HG03139 (cell line): ENCODE measurements at regions not wholly inside any gene's neighbourhood (a gene's known extent, or its start where the extent isn't known, plus 50 kb on each side); places are given as distances from the start of the nearest gene placed in this dataset.

ENCODE experiments used
- ATAC-seq: cut with Tn5 transposase; IDR thresholded peaks from one replicate; pipeline ENCODE4 v1.9.1; 2021; ENCODE audit not compliant: unreplicated experiment

- no peak for ATAC-seq
Measured at GRCh38 chr5:124647352-124647751, 99.1 kb downstream of the ZNF608 start.

DNA sequence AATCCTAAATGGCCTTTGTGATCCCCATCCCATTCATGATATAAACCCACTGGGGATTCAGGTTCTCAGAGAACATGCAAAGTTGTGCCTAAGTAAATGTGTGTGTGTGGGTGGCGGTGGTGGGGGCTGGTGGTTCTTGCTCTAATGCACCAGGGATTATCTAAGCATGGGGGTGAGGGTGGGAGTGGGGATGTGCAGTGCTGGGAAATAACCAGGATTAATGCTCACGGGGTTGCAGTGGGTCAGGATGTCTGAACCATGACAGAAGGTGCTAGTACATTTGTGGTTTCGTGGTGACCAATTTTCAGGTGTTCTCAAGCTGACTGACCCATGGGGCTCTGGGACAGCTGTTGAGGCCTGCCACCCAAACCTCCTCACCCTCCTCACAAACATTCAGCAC, 101.0 kb downstream of the ZNF608 start:
- no peak for ATAC-seq

- no peak for ATAC-seq
Measured at GRCh38 chr5:124644582-124644981, 101.9 kb downstream of the ZNF608 start.

GRCh38 chr5:124644138-124644537, 102.3 kb downstream of the ZNF608 start:
- ATAC-seq = no peak

DNA sequence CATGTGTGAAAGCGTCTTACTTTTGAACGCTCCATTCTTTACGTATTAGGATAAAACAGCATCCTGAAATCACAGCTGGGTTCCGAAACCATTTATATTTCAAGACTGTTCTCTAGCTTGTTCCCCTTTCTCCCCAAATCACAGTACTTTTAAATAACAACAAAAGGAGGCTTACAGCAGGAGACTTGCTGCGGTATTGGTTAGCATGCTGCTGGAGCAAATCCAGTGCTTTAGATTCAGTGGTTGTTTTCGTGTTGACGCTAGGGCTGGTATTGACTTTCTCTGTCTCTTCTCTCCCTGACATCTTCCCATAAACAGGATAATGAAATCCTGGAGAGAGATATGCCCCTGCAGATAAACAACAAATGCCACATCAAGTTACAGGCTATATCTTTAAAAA, 103.1 kb downstream of the ZNF608 start:
- ATAC-seq = no peak

DNA sequence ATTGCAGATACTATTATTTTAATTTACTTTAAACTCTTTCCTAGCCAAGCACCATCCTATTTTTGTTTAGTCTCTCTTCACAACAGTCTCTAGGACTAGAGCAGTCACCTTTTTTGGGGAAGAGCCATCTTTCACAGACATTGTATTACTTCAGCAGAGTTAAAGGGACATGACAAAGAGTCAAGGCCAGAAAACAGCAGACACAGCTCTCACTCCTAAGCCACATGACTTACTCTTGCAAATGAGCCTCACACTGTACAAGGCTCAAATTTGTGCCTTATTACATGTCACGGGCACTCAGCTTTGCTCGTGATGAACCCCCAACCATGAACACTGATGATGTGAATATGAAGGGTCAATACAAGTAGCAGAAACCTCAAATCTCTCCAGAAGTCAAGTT, 104.3 kb downstream of the ZNF608 start:
- no peak for ATAC-seq

DNA sequence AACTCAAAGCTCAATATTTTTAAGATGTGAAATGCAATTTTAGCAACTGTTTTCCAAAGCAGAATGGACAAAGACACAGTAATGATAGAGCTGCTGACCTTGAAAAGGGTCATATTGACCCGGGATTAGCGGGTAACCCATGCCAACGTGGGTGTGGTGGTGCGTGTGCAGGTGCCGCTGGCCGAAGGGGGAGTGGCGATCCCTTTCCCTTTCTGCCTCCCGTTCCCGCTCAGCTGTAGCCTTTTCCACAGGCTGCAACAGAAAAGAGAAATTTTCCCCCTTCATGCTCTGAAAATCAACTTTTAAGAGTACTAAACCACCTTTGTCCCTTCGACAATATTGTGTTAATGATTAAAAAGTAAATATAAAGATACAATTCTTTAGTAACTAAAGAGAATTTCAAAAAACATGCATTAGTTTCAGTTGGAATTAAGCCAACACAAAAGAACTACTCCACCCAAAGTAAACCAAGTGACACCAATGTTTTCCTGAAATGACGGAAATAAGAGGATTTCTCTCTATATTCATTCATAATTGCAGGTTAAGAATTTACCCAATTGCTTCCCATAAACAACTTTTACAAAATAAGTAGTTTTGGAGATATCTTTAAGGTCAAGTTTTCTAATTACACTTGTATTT, 105.2 kb downstream of the ZNF608 start:
- ATAC-seq = no peak

GRCh38 chr5:124639095-124639665, 107.3 kb downstream of the ZNF608 start:
- no peak for ATAC-seq

- ATAC-seq = no peak
Measured at GRCh38 chr5:124637011-124637410, 109.4 kb downstream of the ZNF608 start.

- no peak for ATAC-seq
Measured at GRCh38 chr5:124634741-124635323, 111.6 kb downstream of the ZNF608 start.

DNA sequence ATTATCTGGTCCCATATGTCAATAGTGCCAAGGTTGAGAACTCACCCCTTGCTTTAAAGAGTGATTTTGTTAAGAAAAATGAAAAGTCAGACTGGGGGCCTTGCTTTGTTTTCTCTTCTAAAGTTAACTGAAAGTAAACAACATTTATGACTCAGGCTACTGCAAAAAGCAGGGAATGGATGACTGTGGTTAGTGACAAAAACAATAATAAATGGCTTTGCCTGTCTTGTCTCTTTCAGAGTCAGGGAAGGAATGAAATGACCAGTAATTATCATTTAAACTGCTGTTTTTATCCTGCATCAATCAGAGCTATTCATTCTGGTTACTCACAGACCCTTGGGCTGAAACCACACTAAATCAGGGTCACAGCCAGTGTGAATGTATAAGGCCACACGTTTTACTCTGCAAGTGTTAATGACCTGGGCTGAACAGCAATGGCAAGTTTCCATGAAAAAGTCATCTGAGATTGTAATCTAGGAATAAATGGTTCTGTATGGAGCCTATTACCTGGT, 112.2 kb downstream of the ZNF608 start:
- no peak for ATAC-seq

- no peak for ATAC-seq
Measured at GRCh38 chr5:124633209-124633608, 113.2 kb downstream of the ZNF608 start.

DNA sequence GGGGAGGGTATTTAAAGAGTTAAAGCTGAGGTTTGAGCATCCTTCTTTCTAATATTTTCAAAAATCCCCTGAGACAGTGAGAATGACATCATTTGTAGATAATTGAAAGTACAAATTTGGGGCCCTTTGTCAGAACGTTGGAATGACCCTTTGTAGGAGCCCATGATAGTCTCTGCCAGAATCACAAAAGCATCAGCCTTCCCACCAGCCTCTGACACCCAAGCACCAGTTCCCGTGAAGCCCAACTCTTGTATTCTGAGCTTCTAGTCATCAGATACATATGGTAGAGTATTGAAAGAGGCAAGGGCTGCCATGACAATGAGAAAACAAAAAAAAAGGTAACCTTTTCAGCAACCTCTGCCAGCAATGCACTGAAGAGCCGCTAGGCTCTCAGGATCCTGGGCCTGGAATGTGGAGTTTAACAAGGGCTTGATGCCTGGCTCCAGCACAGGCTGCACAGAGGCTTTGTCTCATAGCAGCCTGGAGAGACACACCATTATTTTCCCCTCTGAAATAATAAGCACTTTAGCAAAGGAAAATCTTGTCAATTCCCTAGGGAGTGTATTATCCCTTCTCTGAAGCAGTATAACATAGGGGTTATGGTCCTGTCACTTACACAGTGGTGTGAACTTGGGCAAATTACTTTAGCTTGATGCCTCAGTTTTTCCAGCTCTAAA, 114.4 kb downstream of the ZNF608 start:
- ATAC-seq = no peak

DNA sequence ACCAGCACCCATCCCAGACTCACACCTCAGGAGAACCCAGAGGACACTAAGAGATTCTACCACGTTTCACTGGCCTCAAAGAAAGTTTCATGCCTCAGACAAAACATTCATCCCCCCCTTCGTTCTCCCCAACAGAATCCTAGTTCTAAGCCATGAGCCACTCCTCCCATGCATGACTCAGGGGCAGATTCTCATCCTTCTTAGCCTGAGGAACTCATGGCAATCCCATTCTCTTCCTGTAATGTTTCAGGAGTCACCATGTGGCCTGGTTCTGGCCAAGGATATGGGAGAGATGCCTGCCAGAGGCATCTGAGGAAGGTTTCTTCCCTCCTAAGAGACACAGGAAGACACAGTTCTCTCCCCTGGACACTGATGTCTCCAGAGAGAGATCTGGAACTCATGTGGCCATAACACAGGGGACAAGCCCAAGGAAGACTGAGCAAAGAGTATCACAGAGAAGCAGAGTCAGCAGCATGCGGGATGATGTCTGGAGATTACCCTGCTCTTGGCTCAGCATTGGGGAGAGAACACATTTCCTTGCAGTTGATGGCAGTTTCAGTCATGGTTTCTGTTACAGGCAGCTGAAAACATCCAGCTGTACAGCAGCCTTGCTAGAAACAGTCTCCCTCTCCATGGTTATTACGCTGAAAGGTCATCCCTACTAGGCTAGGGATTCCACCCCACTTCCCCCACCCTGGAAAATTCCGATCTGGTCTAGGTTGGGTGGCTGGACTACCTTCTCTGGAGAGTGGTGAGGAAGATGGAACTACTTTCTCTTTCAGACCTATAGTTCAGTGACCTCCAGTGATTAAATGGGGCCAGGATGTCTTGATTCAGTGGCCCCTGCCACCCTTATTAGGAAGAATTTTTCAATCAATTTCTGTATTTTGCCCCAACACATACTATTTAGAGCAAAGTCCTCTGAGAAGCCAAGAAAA, 115.4 kb downstream of the ZNF608 start:
- ATAC-seq = peak; percentile 53

DNA sequence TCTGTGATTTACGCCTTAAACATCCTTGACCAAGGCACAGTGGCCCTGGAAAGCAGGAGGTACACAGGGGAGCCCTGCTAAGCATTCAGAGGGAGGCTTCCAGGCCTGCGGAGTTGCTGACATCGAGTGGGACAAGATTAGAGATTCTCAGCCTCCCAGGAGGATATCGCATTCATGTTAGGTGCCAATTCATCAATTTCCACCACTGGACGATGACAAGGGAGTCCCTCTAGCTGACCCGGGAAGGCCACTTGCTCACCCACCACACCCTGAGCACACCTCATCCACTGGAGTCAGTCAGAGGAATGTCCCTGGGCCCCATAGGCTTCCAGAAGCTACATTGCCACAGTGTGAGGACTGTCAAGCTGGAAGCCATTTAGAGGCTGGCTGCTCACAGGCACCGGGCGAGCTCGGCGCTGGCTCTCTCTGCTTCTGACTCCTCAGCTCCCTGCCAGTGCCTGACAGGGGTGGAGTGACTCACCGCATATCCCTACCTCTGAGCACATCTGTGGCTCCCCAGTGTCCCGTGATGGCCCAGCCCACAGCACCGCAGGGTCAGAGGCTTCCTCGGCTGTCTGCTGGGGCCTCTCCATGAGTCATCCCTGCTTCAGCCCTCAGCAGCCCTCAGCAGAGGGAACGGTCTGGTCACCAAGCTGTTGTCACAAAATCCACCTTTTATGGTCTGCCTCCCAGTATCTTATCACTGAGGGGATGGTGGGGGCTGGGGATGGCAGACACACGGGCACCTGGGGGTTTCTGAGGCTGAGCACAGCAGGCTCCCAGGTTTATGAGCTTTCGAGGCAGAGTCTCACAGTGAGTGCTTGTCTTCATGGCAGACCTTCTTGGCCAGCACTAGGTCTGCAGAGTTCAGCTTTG, 117.5 kb downstream of the ZNF608 start:
- no peak for ATAC-seq

DNA sequence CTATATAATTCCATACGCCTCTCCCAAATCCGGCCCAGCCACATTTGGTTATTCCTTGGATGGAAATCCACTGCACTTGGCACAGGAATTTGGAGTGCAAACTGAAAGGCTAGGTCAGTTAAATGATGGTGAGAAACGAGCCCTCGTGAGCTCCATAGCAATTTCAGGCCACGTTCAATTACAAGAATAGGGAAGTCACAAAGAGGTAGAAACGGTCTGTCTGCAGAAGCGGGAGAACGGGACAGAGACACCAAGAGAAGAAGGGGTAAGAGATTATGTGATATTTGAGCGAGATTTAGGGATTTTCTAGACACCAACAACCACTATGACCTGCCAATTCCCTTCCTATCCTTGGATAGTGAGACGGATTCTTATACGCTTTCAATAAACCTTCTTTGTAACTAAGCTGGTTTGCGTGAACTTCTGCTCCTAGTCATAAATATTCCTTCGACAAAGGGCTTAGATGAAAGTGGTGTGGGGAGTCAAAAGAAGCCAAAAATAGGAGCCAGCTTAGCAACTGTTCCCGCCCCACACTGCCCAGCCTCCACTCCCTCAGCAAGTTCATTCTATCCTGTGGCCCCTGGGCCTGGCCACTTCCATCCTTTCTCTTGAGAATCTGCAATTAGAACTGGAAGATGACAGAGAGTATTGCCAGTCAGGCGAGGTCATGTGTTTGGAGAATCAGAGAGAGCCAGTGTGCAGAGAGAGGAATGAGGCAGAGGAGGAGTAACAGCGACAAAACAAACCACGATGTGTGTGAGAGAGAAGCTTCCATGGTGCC, 118.4 kb downstream of the ZNF608 start:
- ATAC-seq = no peak

- no peak for ATAC-seq
Measured at GRCh38 chr5:124626053-124626452, 120.4 kb downstream of the ZNF608 start.

GRCh38 chr5:124623265-124623664, 123.2 kb downstream of the ZNF608 start:
- ATAC-seq = no peak

- ATAC-seq = no peak
Measured at GRCh38 chr5:124622851-124623250, 123.6 kb downstream of the ZNF608 start.
